Mesenchymal stem cell (in vitro differentiated cells and primary cell): ENCODE measurements at regions not wholly inside any gene's neighbourhood (a gene's known extent, or its start where the extent isn't known, plus 50 kb on each side); places are given as distances from the start of the nearest gene placed in this dataset.

ENCODE experiments used
- DNase-seq: peaks from one replicate; pipeline ENCODE4 v3.0.0-alpha.2; 2013
- H2AFZ ChIP-seq: one replicate; pipeline ENCODE4 v1.6.1; 2013; ENCODE audit warnings: low read depth, mild to moderate bottlenecking, control low read depth, inconsistent platforms, low read length, moderate library complexity
- H2AK5ac ChIP-seq: 2 replicates; pipeline ENCODE4 v1.6.1; 2013; ENCODE audit warnings: low read length, moderate library complexity, mild to moderate bottlenecking, inconsistent platforms; ENCODE audit not compliant: severe bottlenecking
- H2BK120ac ChIP-seq: one replicate; pipeline ENCODE4 v1.6.1; 2013; ENCODE audit warnings: low read depth, mild to moderate bottlenecking, inconsistent platforms, low read length, moderate library complexity
- H2BK12ac ChIP-seq, 2 experiments: one replicate each; pipeline ENCODE4 v1.6.1; 2013; ENCODE audit warnings: inconsistent platforms in 2 of 2, low read length in 2 of 2, mild to moderate bottlenecking in 2 of 2, moderate library complexity in 2 of 2, control low read depth in 1 of 2
- H2BK15ac ChIP-seq: one replicate; pipeline ENCODE4 v1.6.1; 2013; ENCODE audit warnings: mild to moderate bottlenecking, low read depth, inconsistent platforms; ENCODE audit not compliant: poor library complexity, severe bottlenecking
- H2BK5ac ChIP-seq: 2 replicates; pipeline ENCODE4 v1.6.1; 2013; ENCODE audit warnings: low read depth, mild to moderate bottlenecking, low read length, control low read depth, inconsistent platforms; ENCODE audit not compliant: poor library complexity, severe bottlenecking
- H3K14ac ChIP-seq, 2 experiments: one replicate each; pipeline ENCODE4 v1.6.1; 2013; ENCODE audit warnings: inconsistent platforms in 2 of 2, low read length in 2 of 2, control low read depth in 1 of 2, mild to moderate bottlenecking in 1 of 2, moderate library complexity in 1 of 2
- H3K18ac ChIP-seq, 2 experiments: one replicate each; pipeline ENCODE4 v1.6.1; 2013; ENCODE audit warnings: inconsistent platforms in 2 of 2, low read length in 2 of 2, control low read depth in 1 of 2, low read depth in 1 of 2, mild to moderate bottlenecking in 1 of 2
- H3K23ac ChIP-seq, 2 experiments: one replicate each; pipeline ENCODE4 v1.6.1; 2013; ENCODE audit warnings: inconsistent platforms in 2 of 2, low read length in 2 of 2, mild to moderate bottlenecking in 2 of 2, moderate library complexity in 2 of 2, control low read depth in 1 of 2
- H3K27ac ChIP-seq: 2 replicates; pipeline ENCODE4 v1.5.1; 2013; ENCODE audit warnings: mild to moderate bottlenecking, moderate library complexity, low read length, control low read depth, inconsistent platforms; ENCODE audit not compliant: poor library complexity, severe bottlenecking
- H3K27me3 ChIP-seq, 2 experiments: 2 replicates each; pipeline versions ENCODE4 v1.6.1 to v1.7.0; 2013; ENCODE audit warnings: low read length in 2 of 2, mild to moderate bottlenecking in 2 of 2, moderate library complexity in 2 of 2, control low read depth in 1 of 2, inconsistent platforms in 1 of 2; ENCODE audit not compliant: control insufficient read depth in 1 of 2, insufficient read depth in 1 of 2
- H3K36me3 ChIP-seq, 2 experiments: 2 replicates each; pipeline versions ENCODE4 v1.6.1 to v1.7.0; 2013; ENCODE audit warnings: low read length in 2 of 2, control low read depth in 1 of 2, inconsistent platforms in 1 of 2, low read depth in 1 of 2, mild to moderate bottlenecking in 1 of 2; ENCODE audit not compliant: insufficient read depth in 2 of 2, control insufficient read depth in 1 of 2
- H3K4ac ChIP-seq, 2 experiments: one replicate each; pipeline ENCODE4 v1.6.1; 2013; ENCODE audit warnings: inconsistent platforms in 2 of 2, low read length in 2 of 2, mild to moderate bottlenecking in 2 of 2, moderate library complexity in 2 of 2, control low read depth in 1 of 2, low read depth in 1 of 2
- H3K4me1 ChIP-seq: 2 replicates; pipeline ENCODE4 v1.6.1; 2013; ENCODE audit warnings: low read depth, low read length, control low read depth; ENCODE audit not compliant: control insufficient read depth, insufficient read depth
- H3K4me2 ChIP-seq: 2 replicates; pipeline ENCODE4 v1.6.1; 2013; ENCODE audit warnings: low read length, mild to moderate bottlenecking, inconsistent platforms; ENCODE audit not compliant: poor library complexity, severe bottlenecking
- H3K4me3 ChIP-seq, 2 experiments: 2 replicates each; pipeline versions ENCODE4 v1.5.1 to v1.7.0; 2013; ENCODE audit warnings: low read length in 2 of 2, mild to moderate bottlenecking in 2 of 2, control low read depth in 1 of 2, low read depth in 1 of 2; ENCODE audit not compliant: insufficient read depth in 1 of 2
- H3K79me1 ChIP-seq: replicated peaks from 2 replicates; pipeline ENCODE4 v1.6.1; 2013; ENCODE audit warnings: mild to moderate bottlenecking, control low read depth, low read length, inconsistent platforms; ENCODE audit not compliant: poor library complexity, severe bottlenecking
- H3K9ac ChIP-seq: 2 replicates; pipeline ENCODE4 v1.7.0; 2013; ENCODE audit warnings: mild to moderate bottlenecking, low read length, moderate library complexity
- H3K9me3 ChIP-seq: 2 replicates; pipeline ENCODE4 v1.7.0; 2013; ENCODE audit warnings: mild to moderate bottlenecking, low read length; ENCODE audit not compliant: control insufficient read depth
- H4K8ac ChIP-seq: one replicate; pipeline ENCODE4 v1.6.1; 2013; ENCODE audit warnings: inconsistent platforms, mild to moderate bottlenecking, low read length, moderate library complexity
- H4K91ac ChIP-seq: one replicate; pipeline ENCODE4 v1.6.1; 2013; ENCODE audit warnings: mild to moderate bottlenecking, low read length, inconsistent platforms
- WGBS: methylation state at CpG from one replicate; pipeline ENCODE4 v1.1.7; 2013; ENCODE audit warnings: mixed read lengths; 5-methylcytosine and 5-hydroxymethylcytosine counted together

- no peak overlapping the region for H2BK5ac ChIP-seq
These were observed 82.8 kb upstream of the PLET1 start for GRCh38 chr11:112343368-112344039.

GRCh38 chr11:112344040-112344413, 83.4 kb upstream of the PLET1 start:
- no peak overlapping the region for H2BK120ac ChIP-seq
- no peaks in the 10 kb centered on the region for H3K79me1 ChIP-seq
- no peak overlapping the region for H3K27ac ChIP-seq
- H3K23ac ChIP-seq, result no peak overlapping the region
- 82% methylated on average over 1 of the region's 1 CpG for WGBS
- no peaks in the 10 kb centered on the region for H3K9me3 ChIP-seq
- peak overlapping the region in 1 of 2 experiments; percentile 90 for H3K18ac ChIP-seq
- no peak overlapping the region for H3K4me2 ChIP-seq
- peak overlapping the region; percentile 20 to 91 for H2BK12ac ChIP-seq
- H4K91ac ChIP-seq, result peak overlapping the region; percentile 5
- H3K36me3 ChIP-seq, result no peaks in the 10 kb centered on the region
- no peak overlapping the region for H2AFZ ChIP-seq
- no peaks in the 10 kb centered on the region for H3K27me3 ChIP-seq
- peak overlapping the region in 1 of 2 experiments; percentile 13 for H3K4ac ChIP-seq
- H3K4me3 ChIP-seq, result no peak overlapping the region
- DNase-seq, result no peak
- H3K9ac ChIP-seq, result no peak overlapping the region
- H2BK5ac ChIP-seq, result no peak overlapping the region
- H3K14ac ChIP-seq, result no peak overlapping the region
- H4K8ac ChIP-seq, result no peak overlapping the region
- H2BK15ac ChIP-seq, result no peak overlapping the region
- H3K4me1 ChIP-seq, result no peaks in the 10 kb centered on the region
- no peak overlapping the region for H2AK5ac ChIP-seq

More at GRCh38 chr11:112343368-112344039, 82.8 kb upstream of the PLET1 start:
- Histone ChIP-seq H3K4ac (peak overlapping the region in 1 of 2 experiments; percentile 13), H2BK15ac (no peak overlapping the region), H2BK12ac (peak overlapping the region; percentile 20 to 91), H3K36me3 (no peaks in the 10 kb centered on the region), H3K18ac (peak overlapping the region; percentile 4 to 90), H3K9ac (no peak overlapping the region), H2BK120ac (no peak overlapping the region), H3K4me2 (no peak overlapping the region), H4K8ac (no peak overlapping the region), H3K4me1 (no peaks in the 10 kb centered on the region), H3K27me3 (no peaks in the 10 kb centered on the region), H3K27ac (no peak overlapping the region), H3K9me3 (no peaks in the 10 kb centered on the region), H3K14ac (no peak overlapping the region), H2AFZ (no peak overlapping the region), H3K79me1 (no peaks in the 10 kb centered on the region), H2AK5ac (no peak overlapping the region), H3K4me3 (no peak overlapping the region), H4K91ac (peak overlapping the region; percentile 5), H3K23ac (no peak overlapping the region)
- WGBS, result 81% methylated on average over 5 of the region's 6 CpGs
- DNase-seq, result peak; percentile 59

- WGBS, result 88% methylated on average over 1 of the region's 3 CpGs
These were observed 84.5 kb upstream of the PLET1 start for GRCh38 chr11:112345166-112345565.

GRCh38 chr11:112345706-112346105, 85.0 kb upstream of the PLET1 start:
- Histone ChIP-seq H3K4me1 (no peaks in the 10 kb centered on the region), H3K4ac (peak overlapping the region in 1 of 2 experiments; percentile 3), H4K91ac (peak overlapping the region; percentile 75), H3K4me3 (no peak overlapping the region), H3K36me3 (no peaks in the 10 kb centered on the region), H2AFZ (no peak overlapping the region), H2BK15ac (no peak overlapping the region), H3K27ac (no peak overlapping the region), H3K14ac (peak overlapping the region in 1 of 2 experiments; percentile 18), H3K9me3 (no peaks in the 10 kb centered on the region), H3K4me2 (no peak overlapping the region), H3K9ac (no peak overlapping the region), H3K23ac (no peak overlapping the region), H3K79me1 (no peaks in the 10 kb centered on the region), H2BK5ac (no peak overlapping the region), H3K27me3 (no peaks in the 10 kb centered on the region), H2BK12ac (peak overlapping the region; percentile 7 to 23), H3K18ac (peak overlapping the region; percentile 68 to 74), H4K8ac (peak overlapping the region; percentile 52), H2BK120ac (no peak overlapping the region), H2AK5ac (no peak overlapping the region)
- 61% methylated on average over 4 of the region's 4 CpGs for WGBS
- no peak for DNase-seq

More at GRCh38 chr11:112345166-112345565, 84.5 kb upstream of the PLET1 start:
- Histone ChIP-seq H3K27ac (no peak overlapping the region), H3K4ac (no peak overlapping the region), H4K91ac (no peak overlapping the region), H2AK5ac (no peak overlapping the region), H3K4me1 (no peaks in the 10 kb centered on the region), H2AFZ (no peak overlapping the region), H3K18ac (no peak overlapping the region), H3K79me1 (no peaks in the 10 kb centered on the region), H2BK5ac (no peak overlapping the region), H3K9ac (no peak overlapping the region), H2BK12ac (peak overlapping the region in 1 of 2 experiments; percentile 54), H3K36me3 (no peaks in the 10 kb centered on the region), H2BK120ac (no peak overlapping the region), H3K9me3 (no peaks in the 10 kb centered on the region), H3K14ac (no peak overlapping the region), H3K27me3 (no peaks in the 10 kb centered on the region), H3K4me2 (no peak overlapping the region), H3K4me3 (no peak overlapping the region), H4K8ac (no peak overlapping the region), H3K23ac (no peak overlapping the region), H2BK15ac (no peak overlapping the region)
- DNase-seq, result peak; percentile 42
